ENCODE measurements at regions not wholly inside any gene's neighbourhood (a gene's known extent, or its start where the extent isn't known, plus 50 kb on each side); places are given as distances from the start of the nearest gene placed in this dataset.

- TF ChIP-seq ZBTB33 (IDR thresholded peaks at IDR 0.05; ENCODE audit: borderline replicate concordance, low read depth) = no peak
- no peak for TF ChIP-seq ELF1 (IDR thresholded peaks at IDR 0.05)
Observed at GRCh38 chr11:90531001-90531400, 308.2 kb upstream of the CHORDC1 start (continued).

GRCh38 chr11:90525962-90526361, 303.1 kb upstream of the CHORDC1 start:
- no peak overlapping the region for H3K4me3 ChIP-seq (ENCODE audit: low read depth in 2 of 2, low read length in 1 of 2)
- no peak overlapping the region for H3K9ac ChIP-seq
- POLR2A ChIA-PET = no interaction called here
- H3K27ac ChIP-seq (ENCODE audit: low read depth in 2 of 2, low read length in 1 of 2) = no peak overlapping the region
- no peaks in the 10 kb centered on the region for H3K9me2 ChIP-seq
- no peaks in the 10 kb centered on the region for H4K20me1 ChIP-seq (ENCODE audit: insufficient read depth)
- no peak overlapping the region for H2AFZ ChIP-seq (ENCODE audit: low read depth)
- no peak for DNase-seq
- no peaks in the 10 kb centered on the region for H3K79me2 ChIP-seq (ENCODE audit: insufficient read depth)
- no peaks in the 10 kb centered on the region for H3K4me1 ChIP-seq (ENCODE audit: control insufficient read depth in 1 of 2, insufficient read depth in 2 of 2, low read depth in 1 of 2, low read length in 1 of 2)
- no peak for TF ChIP-seq MAX (IDR thresholded peaks at IDR 0.05; ENCODE audit: low read depth)
- no peak for TF ChIP-seq SIN3A (IDR thresholded peaks at IDR 0.05; ENCODE audit: borderline replicate concordance, low read depth, low read length)
- TF ChIP-seq USF2 (IDR thresholded peaks at IDR 0.05; ENCODE audit: borderline replicate concordance, low read depth, low read length) = no peak
- TF ChIP-seq ZBTB33 (IDR thresholded peaks at IDR 0.05; ENCODE audit: borderline replicate concordance, low read depth) = no peak
- TF ChIP-seq GABPA (IDR thresholded peaks at IDR 0.05; ENCODE audit: low read depth) = no peak
- no peaks in the 10 kb centered on the region for H3K9me3 ChIP-seq
- H3K27me3 ChIP-seq (ENCODE audit: insufficient read depth) = no peaks in the 10 kb centered on the region
- CTCF ChIA-PET = no interaction called here
- H3F3A ChIP-seq (replicated peaks; ENCODE audit: insufficient read depth) = no peaks in the 10 kb centered on the region
- H3K4me2 ChIP-seq = no peak overlapping the region
- 81% methylated on average over 1 of the region's 1 CpG for WGBS (ENCODE audit: low lambda C conversion rate)
- no peaks in the 10 kb centered on the region for H3K36me3 ChIP-seq (replicated peaks in 1 of 2; ENCODE audit: control insufficient read depth in 1 of 2, insufficient read depth in 2 of 2, low read length in 1 of 2)

GRCh38 chr11:90512846-90513245, 290.0 kb upstream of the CHORDC1 start:
- no peaks in the 10 kb centered on the region for H3K27me3 ChIP-seq (ENCODE audit: insufficient read depth)
- H4K20me1 ChIP-seq (ENCODE audit: insufficient read depth) = no peaks in the 10 kb centered on the region
- no peak overlapping the region for H3K4me2 ChIP-seq
- H3K4me1 ChIP-seq (ENCODE audit: control insufficient read depth in 1 of 2, insufficient read depth in 2 of 2, low read depth in 1 of 2, low read length in 1 of 2) = no peaks in the 10 kb centered on the region
- H3K9me3 ChIP-seq = no peaks in the 10 kb centered on the region
- no peak overlapping the region for H3K9ac ChIP-seq
- H3K9me2 ChIP-seq = no peaks in the 10 kb centered on the region
- H3K27ac ChIP-seq (ENCODE audit: low read depth in 2 of 2, low read length in 1 of 2) = no peak overlapping the region
- H3K36me3 ChIP-seq (replicated peaks in 1 of 2; ENCODE audit: control insufficient read depth in 1 of 2, insufficient read depth in 2 of 2, low read length in 1 of 2) = no peaks in the 10 kb centered on the region
- H3K4me3 ChIP-seq (ENCODE audit: low read depth in 2 of 2, low read length in 1 of 2) = no peak overlapping the region
- POLR2A ChIA-PET = no interaction called here
- DNase-seq = no peak
- H3K79me2 ChIP-seq (ENCODE audit: insufficient read depth) = no peaks in the 10 kb centered on the region
- no peaks in the 10 kb centered on the region for H3F3A ChIP-seq (replicated peaks; ENCODE audit: insufficient read depth)
- no peak overlapping the region for H2AFZ ChIP-seq (ENCODE audit: low read depth)
- CTCF ChIA-PET = interaction anchor here (1.2 kb wide), 1 partner anchor 9 kb away, joined by 3 read pairs; no protein-coding TSS in a partner anchor
- TF ChIP-seq EZH2phosphoT487 (IDR thresholded peaks at IDR 0.05; ENCODE audit: borderline replicate concordance, low read depth) (no peak), FOXJ3 (CRISPR knock-in tag; IDR thresholded peaks at IDR 0.05) (no peak), ZBTB33 (IDR thresholded peaks at IDR 0.05; ENCODE audit: borderline replicate concordance, low read depth) (no peak), RFX5 (IDR thresholded peaks at IDR 0.05; ENCODE audit: low read length) (no peak), CHD2 (IDR thresholded peaks at IDR 0.05; ENCODE audit: low read length, partially characterized antibody) (no peak), EP300 (IDR thresholded peaks at IDR 0.05; ENCODE audit: borderline replicate concordance in 1 of 2, low read depth in 1 of 2, low read length in 1 of 2) (no peak), RCOR1 (IDR thresholded peaks at IDR 0.05; ENCODE audit: low read length) (no peak), POLR2AphosphoS5 (IDR thresholded peaks at IDR 0.05; ENCODE audit: low read depth, low read length) (no peak), REST (IDR thresholded peaks at IDR 0.05; ENCODE audit: low read depth, low read length) (no peak)

All from SK-N-SH (cell line).